Endothelial cell of umbilical vein (primary cell): ENCODE measurements at regions not wholly inside any gene's neighbourhood (a gene's known extent, or its start where the extent isn't known, plus 50 kb on each side); places are given as distances from the start of the nearest gene placed in this dataset.

ENCODE experiments used
- BruUV-seq: library from RNA; stranded (reverse); fragments of 400-500 nt; replicated peaks from 2 replicates; lab custom pipeline; 2021; lab: Mats Ljungman, UMichigan
- CTCF ChIA-PET: fragments of 300-600, 350-600 bp; sonication (Branson Sonifier 250); formaldehyde crosslinking; loops from one replicate; lab custom pipeline; 2021; ENCODE audit warnings: antibody characterized with exemption, inconsistent platforms; lab: Charles Lee
- POLR2A ChIA-PET: fragments of 300-600, 350-600 bp; sonication (Branson Sonifier 250); formaldehyde crosslinking; loops from one replicate; lab custom pipeline; 2021; ENCODE audit warnings: antibody characterized with exemption, inconsistent platforms; lab: Charles Lee
- DNase-seq: peaks from one replicate; pipeline ENCODE4 v3.0.0-alpha.2; 2011; ENCODE audit warnings: low read depth, low spot score
- FAIRE-seq: peaks from 2 replicates; lab custom pipeline; 2011; peaks lifted over from hg19 to GRCh38; lab: Jason Lieb, UNC
- H2AFZ ChIP-seq: 2 replicates; pipeline ENCODE4 v1.6.0; 2012; ENCODE audit warnings: low read depth, low read length, control low read depth, inconsistent platforms
- H3K27ac ChIP-seq: 2 replicates; pipeline ENCODE4 v1.5.1; 2011; ENCODE audit warnings: low read depth, mild to moderate bottlenecking, control low read depth, low read length, moderate library complexity; ENCODE audit not compliant: insufficient read depth
- H3K27me3 ChIP-seq, 2 experiments: 2 replicates each; pipeline versions ENCODE4 v1.6.0 to v1.6.1; 2011; ENCODE audit warnings: low read length in 2 of 2, mixed read lengths in 1 of 2; ENCODE audit not compliant: control insufficient read depth in 2 of 2, insufficient read depth in 2 of 2
- H3K36me3 ChIP-seq, 2 experiments: 2 replicates in 1 of 2; 3 replicates in 1 of 2; pipeline ENCODE4 v1.5.1; 2011; ENCODE audit warnings: low read length in 2 of 2, mild to moderate bottlenecking in 1 of 2, moderate library complexity in 1 of 2; ENCODE audit not compliant: control insufficient read depth in 2 of 2, insufficient read depth in 2 of 2; ENCODE audit errors: extremely low read depth in 1 of 2
- H3K4me1 ChIP-seq: 3 replicates; pipeline ENCODE4 v1.5.1; 2011; ENCODE audit warnings: mild to moderate bottlenecking, low read length; ENCODE audit not compliant: control insufficient read depth, insufficient read depth; ENCODE audit errors: extremely low read depth
- H3K4me2 ChIP-seq: 2 replicates; pipeline ENCODE4 v1.6.1; 2011; ENCODE audit warnings: low read length, control low read depth, mixed read lengths; ENCODE audit not compliant: insufficient read depth
- H3K4me3 ChIP-seq, 3 experiments: fragments of 200-600 bp in 1 of 3; sonication (generic), shearing (Covaris generic) in 1 of 3; replicated peaks in 1 of 3; 2 replicates each; pipeline ENCODE4 v1.5.1; 2011 to 2016; ENCODE audit warnings: control low read depth in 3 of 3, low read length in 3 of 3, mild to moderate bottlenecking in 2 of 3, inconsistent platforms in 1 of 3, low read depth in 1 of 3, moderate library complexity in 1 of 3; ENCODE audit not compliant: insufficient read depth in 1 of 3
- H3K79me2 ChIP-seq: 2 replicates; pipeline ENCODE4 v1.6.0; 2012; ENCODE audit warnings: low read length, inconsistent platforms; ENCODE audit not compliant: control insufficient read depth, insufficient read depth
- H3K9ac ChIP-seq: replicated peaks from 2 replicates; pipeline ENCODE3; 2011; ENCODE audit warnings: low read length, control low read depth; ENCODE audit not compliant: insufficient read depth; ENCODE audit errors: extremely low read depth
- H3K9me1 ChIP-seq: replicated peaks from 3 replicates; pipeline ENCODE4 v1.6.0; 2011; ENCODE audit warnings: mild to moderate bottlenecking, low read length; ENCODE audit not compliant: control insufficient read depth, insufficient read depth; ENCODE audit errors: extremely low read depth
- H3K9me3 ChIP-seq: replicated peaks from 2 replicates; pipeline ENCODE4 v1.5.1; 2012; ENCODE audit warnings: low read length, inconsistent platforms; ENCODE audit not compliant: control insufficient read depth, insufficient read depth
- H4K20me1 ChIP-seq: replicated peaks from 2 replicates; pipeline ENCODE3; 2011; ENCODE audit warnings: mild to moderate bottlenecking, low read length; ENCODE audit not compliant: control insufficient read depth, insufficient read depth; ENCODE audit errors: extremely low read depth
- CTCF ChIP-seq, 2 donors: IDR thresholded peaks; 1 replicate in 1 of 2; 2 replicates in 1 of 2; pipeline ENCODE4 v1.5.1; 2011; ENCODE audit warnings: low read length in 2 of 2, mild to moderate bottlenecking in 2 of 2, moderate library complexity in 2 of 2, control low read depth in 1 of 2, inconsistent platforms in 1 of 2, low read depth in 1 of 2; ENCODE audit not compliant: insufficient read depth in 1 of 2; ENCODE audit errors: extremely low read depth in 1 of 2
- EZH2 ChIP-seq: IDR thresholded peaks from 2 replicates; pipeline ENCODE4 v1.6.1; 2012; ENCODE audit warnings: borderline replicate concordance, low read depth, mild to moderate bottlenecking, moderate library complexity, low read length, inconsistent platforms; ENCODE audit not compliant: severe bottlenecking
- FOS ChIP-seq: IDR thresholded peaks from 2 replicates; pipeline ENCODE4 v1.6.1; 2011; ENCODE audit warnings: mild to moderate bottlenecking, low read length, moderate library complexity, borderline replicate concordance; ENCODE audit not compliant: insufficient read depth
- GATA2 ChIP-seq: IDR thresholded peaks from 2 replicates; pipeline ENCODE4 v1.7.0; 2011; ENCODE audit warnings: low read depth, mild to moderate bottlenecking, moderate library complexity, mixed read lengths, low read length; ENCODE audit not compliant: insufficient read length, insufficient read depth
- JUN ChIP-seq: IDR thresholded peaks from 2 replicates; pipeline ENCODE4 v1.6.1; 2011; ENCODE audit warnings: borderline replicate concordance, low read depth; ENCODE audit not compliant: insufficient read length, insufficient read depth
- MAX ChIP-seq: IDR thresholded peaks from 2 replicates; pipeline ENCODE4 v1.6.1; 2011; ENCODE audit not compliant: insufficient read depth, insufficient read length
- MYC ChIP-seq: IDR thresholded peaks from one replicate; pipeline ENCODE4 v1.6.1; 2011; ENCODE audit warnings: mild to moderate bottlenecking, low read depth, low read length
- POLR2A ChIP-seq: IDR thresholded peaks from 2 replicates; pipeline ENCODE4 v1.6.1; 2012; ENCODE audit warnings: low read depth, mild to moderate bottlenecking, control low read depth, low read length
- POLR2AphosphoS5 ChIP-seq: IDR thresholded peaks from 2 replicates; pipeline ENCODE4 v1.6.1; 2012; ENCODE audit warnings: low read depth, mild to moderate bottlenecking, control low read depth, low read length, moderate library complexity; ENCODE audit not compliant: insufficient read depth
- dilution Hi-C: fragments of 300-500 bp; cut with MboI; formaldehyde crosslinking; loops from one replicate; pipeline ENCODE4 v1.15.0; 2019; ENCODE audit warnings: low sequenced_read_pairs; ENCODE audit not compliant: extremely low pct_ligation_motif_present
- intact Hi-C: fragments of 100-400 bp; cut with micrococcal nuclease; formaldehyde crosslinking; loops from one replicate; pipeline ENCODE4 v1.10.0; 2022

GRCh38 chr13:33520468-33520839 lies 234.9 kb upstream of the STARD13 start:
- H2AFZ ChIP-seq = no peak overlapping the region
- H3K9me3 ChIP-seq = no peaks in the 10 kb centered on the region
- CTCF ChIA-PET = interaction anchor here (1.1 to 1.2 kb wide), 2 partner anchors 11 kb away, joined by 3 read pairs; no protein-coding TSS in a partner anchor
- no peak overlapping the region for H3K9ac ChIP-seq
- H3K4me1 ChIP-seq = no peaks in the 10 kb centered on the region
- FAIRE-seq = no peak
- no peaks in the 10 kb centered on the region for H4K20me1 ChIP-seq
- no peak overlapping the region for H3K27ac ChIP-seq
- DNase-seq = no peak
- dilution Hi-C loops = no loop called here
- H3K4me2 ChIP-seq = no peak overlapping the region
- no TSS peak for BruUV-seq
- H3K4me3 ChIP-seq = no peak overlapping the region
- TF ChIP-seq JUN (no peak), CTCF (IDR thresholded peaks at IDR 0.05; ENCODE audit: extremely low read depth in 1 of 2, insufficient read depth in 1 of 2, low read depth in 1 of 2, low read length in 2 of 2) (no peak), EZH2 (no peak), FOS (no peak), POLR2AphosphoS5 (no peak), MAX (no peak), POLR2A (no peak), GATA2 (no peak), MYC (no peak)
- H3K79me2 ChIP-seq = no peaks in the 10 kb centered on the region
- H3K27me3 ChIP-seq = no peaks in the 10 kb centered on the region
- intact Hi-C loops = no loop called here
- H3K9me1 ChIP-seq = no peaks in the 10 kb centered on the region
- POLR2A ChIA-PET = no interaction called here
- no peaks in the 10 kb centered on the region for H3K36me3 ChIP-seq
